ENCODE measurements at regions not wholly inside any gene's neighbourhood (a gene's known extent, or its start where the extent isn't known, plus 50 kb on each side); places are given as distances from the start of the nearest gene placed in this dataset.
A peak's percentile ranks its signal among the peaks of the same experiment; 100 is the strongest.

- no peak for DNase-seq
Observed at GRCh38 chr15:91476861-91477260, 376.6 kb upstream of the SLCO3A1 start.

GRCh38 chr15:91478717-91479191 is 374.8 kb upstream of the SLCO3A1 start:
- DNase-seq = no peak

- DNase-seq = no peak
Observed at GRCh38 chr15:91480426-91480825, 373.1 kb upstream of the SLCO3A1 start.

- DNase-seq = peak; percentile 44 to 45
Observed at GRCh38 chr15:91482799-91483198, 370.7 kb upstream of the SLCO3A1 start.

GRCh38 chr15:91484141-91484540 is 369.4 kb upstream of the SLCO3A1 start:
- peak; percentile 90 to 96 for DNase-seq

- no peak for DNase-seq
Observed at GRCh38 chr15:91488452-91488851, 365.1 kb upstream of the SLCO3A1 start.

GRCh38 chr15:91490211-91490610 is 363.3 kb upstream of the SLCO3A1 start:
- no peak for DNase-seq

GRCh38 chr15:91491101-91491950 is 362.2 kb upstream of the SLCO3A1 start:
- DNase-seq = no peak

- DNase-seq = no peak
Observed at GRCh38 chr15:91496754-91497691, 356.5 kb upstream of the SLCO3A1 start.

- DNase-seq = no peak
Observed at GRCh38 chr15:91498046-91498748, 355.3 kb upstream of the SLCO3A1 start.

- no peak for DNase-seq
Observed at GRCh38 chr15:91498749-91499062, 354.8 kb upstream of the SLCO3A1 start.

GRCh38 chr15:91499774-91500383 is 353.6 kb upstream of the SLCO3A1 start:
- no peak for DNase-seq

GRCh38 chr15:91508633-91509032 is 344.9 kb upstream of the SLCO3A1 start:
- DNase-seq = no peak

- no peak for DNase-seq
Observed at GRCh38 chr15:91514147-91514546, 339.4 kb upstream of the SLCO3A1 start.

GRCh38 chr15:91515188-91515754 is 338.2 kb upstream of the SLCO3A1 start:
- DNase-seq = no peak

GRCh38 chr15:91516866-91517265 is 336.6 kb upstream of the SLCO3A1 start:
- DNase-seq = peak in 1 of 2 experiments; percentile 11

GRCh38 chr15:91517491-91518200 is 335.9 kb upstream of the SLCO3A1 start:
- no peak for DNase-seq

- no peak for DNase-seq
Observed at GRCh38 chr15:91520850-91521249, 332.7 kb upstream of the SLCO3A1 start.

GRCh38 chr15:91521548-91521947 is 332.0 kb upstream of the SLCO3A1 start:
- DNase-seq = peak in 1 of 2 experiments; percentile 10

- no peak for DNase-seq
Observed at GRCh38 chr15:91521996-91522395, 331.5 kb upstream of the SLCO3A1 start.

- DNase-seq = peak; percentile 50 to 78
Observed at GRCh38 chr15:91522605-91523332, 330.7 kb upstream of the SLCO3A1 start.
